HG03469 (cell line): ENCODE measurements at regions not wholly inside any gene's neighbourhood (a gene's known extent, or its start where the extent isn't known, plus 50 kb on each side); places are given as distances from the start of the nearest gene placed in this dataset.

Experiments
- ATAC-seq: cut with Tn5 transposase; IDR thresholded peaks from one replicate; pipeline ENCODE4 v1.9.1; 2021; ENCODE audit warnings: mild to moderate bottlenecking, moderate library complexity, moderate number of reproducible peaks; ENCODE audit not compliant: unreplicated experiment

- no peak for ATAC-seq
Observed at GRCh38 chr1:87673309-87673708, 344.6 kb downstream of the LMO4 start.

- no peak for ATAC-seq
Observed at GRCh38 chr1:87673748-87674147, 345.1 kb downstream of the LMO4 start.

- ATAC-seq, result no peak
Observed at GRCh38 chr1:87674791-87675190, 346.1 kb downstream of the LMO4 start.

- ATAC-seq, result no peak
Observed at GRCh38 chr1:87678266-87678665, 349.6 kb downstream of the LMO4 start.

- ATAC-seq, result no peak
Observed at GRCh38 chr1:87682565-87682964, 353.9 kb downstream of the LMO4 start.

DNA sequence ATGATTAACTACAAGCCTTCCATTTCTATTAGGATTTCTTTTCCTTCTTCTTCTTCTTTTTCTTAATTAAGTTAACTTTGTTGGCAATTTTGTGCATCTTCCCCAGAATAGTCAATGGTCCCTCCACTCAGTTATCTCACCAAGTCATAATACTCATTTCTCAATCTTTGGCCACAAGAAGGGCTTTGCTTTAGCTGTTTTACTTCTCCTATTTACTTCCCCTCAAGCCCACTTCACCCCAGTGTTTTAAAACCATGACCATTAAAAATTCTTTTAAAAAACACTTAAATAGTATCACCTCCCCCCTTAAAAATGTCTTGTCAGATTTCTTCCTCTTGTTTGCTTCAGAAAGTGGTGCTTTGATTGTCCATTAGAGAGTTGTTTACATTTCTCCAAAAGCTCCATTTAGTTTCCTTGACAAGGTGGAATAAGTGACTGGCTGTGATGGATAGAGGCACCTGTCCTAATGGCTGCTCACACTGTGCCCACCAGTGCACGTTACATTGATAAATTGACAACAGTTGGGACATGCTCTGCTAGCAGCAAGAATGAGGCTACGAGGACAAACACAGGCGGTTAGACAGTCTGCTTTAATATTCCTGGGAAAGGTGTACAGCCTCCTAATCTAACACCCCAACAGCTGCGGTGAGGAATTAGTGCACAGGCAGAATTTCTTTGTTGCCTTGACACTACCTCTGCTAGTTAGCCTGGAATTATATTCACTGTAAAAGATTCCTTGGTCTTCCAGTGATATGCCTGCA is 354.7 kb downstream of the LMO4 start:
- no peak for ATAC-seq

DNA sequence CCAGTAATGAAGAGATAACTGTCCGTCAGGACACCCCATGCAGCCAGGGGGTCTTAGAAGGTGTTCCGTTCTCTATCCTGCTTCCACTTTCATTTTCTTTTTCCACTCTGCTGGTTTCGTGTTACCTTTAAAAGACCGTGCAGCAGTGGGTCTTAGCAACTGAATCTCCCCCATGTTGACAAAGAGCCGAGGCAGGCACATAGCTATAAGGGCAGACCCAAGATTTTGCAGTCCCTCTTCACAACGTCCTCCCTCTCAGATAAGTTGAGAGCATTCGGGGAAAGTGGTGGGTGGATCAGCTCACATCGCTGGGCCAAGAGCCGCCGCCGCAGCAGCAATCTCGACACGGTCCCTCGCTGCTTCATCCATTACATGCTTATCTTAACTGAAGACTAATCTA is 355.5 kb downstream of the LMO4 start:
- no peak for ATAC-seq

GRCh38 chr1:87684713-87685205 is 356.1 kb downstream of the LMO4 start:
- no peak for ATAC-seq

- ATAC-seq, result no peak
Observed at GRCh38 chr1:87685311-87686135, 356.8 kb downstream of the LMO4 start.

GRCh38 chr1:87686136-87686495 is 357.4 kb downstream of the LMO4 start:
- no peak for ATAC-seq

GRCh38 chr1:87686671-87687070 is 358.0 kb downstream of the LMO4 start:
- ATAC-seq, result no peak

DNA sequence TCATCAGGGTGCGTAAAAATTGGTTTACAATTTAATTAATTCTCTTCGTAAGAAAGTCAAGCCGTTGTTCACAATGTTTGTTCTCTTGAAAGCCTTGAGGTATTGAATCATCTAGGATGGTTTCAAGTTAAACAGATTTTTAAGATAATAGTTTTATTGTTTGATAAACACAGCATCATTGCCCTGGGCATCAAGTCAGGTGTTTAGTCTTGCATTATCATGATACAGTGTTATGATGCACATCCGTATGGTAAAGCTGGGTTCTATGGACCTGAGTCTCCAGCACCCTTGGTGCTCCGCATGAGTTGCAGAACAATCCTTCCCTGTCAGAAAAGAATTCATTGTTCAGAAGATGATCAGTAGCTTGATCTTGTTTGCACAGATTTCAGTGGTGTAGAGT is 359.5 kb downstream of the LMO4 start:
- no peak for ATAC-seq

- no peak for ATAC-seq
Observed at GRCh38 chr1:87689487-87689886, 360.8 kb downstream of the LMO4 start.

GRCh38 chr1:87696483-87696882 is 367.8 kb downstream of the LMO4 start:
- no peak for ATAC-seq

DNA sequence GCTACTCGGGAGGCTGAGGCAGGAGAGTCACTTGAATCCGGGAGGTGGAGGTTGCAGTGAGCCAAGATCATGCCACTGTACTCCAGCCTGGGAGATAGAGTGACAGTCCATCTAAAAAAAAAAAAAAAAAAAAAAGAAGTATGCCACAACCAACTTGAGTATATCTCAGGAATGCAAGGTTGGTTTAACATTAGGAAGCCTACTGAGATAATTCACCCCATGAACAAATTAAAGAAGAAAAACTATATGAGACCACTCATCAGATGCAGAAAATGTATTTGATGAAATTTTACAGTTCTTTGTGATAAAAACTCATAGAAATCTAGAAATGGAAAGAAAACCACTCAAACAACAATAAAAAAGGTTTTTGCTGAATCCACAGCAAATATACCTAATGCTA is 373.8 kb downstream of the LMO4 start:
- no peak for ATAC-seq

- no peak for ATAC-seq
Observed at GRCh38 chr1:87705233-87705632, 376.6 kb downstream of the LMO4 start.

GRCh38 chr1:87706203-87706602 is 377.5 kb downstream of the LMO4 start:
- no peak for ATAC-seq

DNA sequence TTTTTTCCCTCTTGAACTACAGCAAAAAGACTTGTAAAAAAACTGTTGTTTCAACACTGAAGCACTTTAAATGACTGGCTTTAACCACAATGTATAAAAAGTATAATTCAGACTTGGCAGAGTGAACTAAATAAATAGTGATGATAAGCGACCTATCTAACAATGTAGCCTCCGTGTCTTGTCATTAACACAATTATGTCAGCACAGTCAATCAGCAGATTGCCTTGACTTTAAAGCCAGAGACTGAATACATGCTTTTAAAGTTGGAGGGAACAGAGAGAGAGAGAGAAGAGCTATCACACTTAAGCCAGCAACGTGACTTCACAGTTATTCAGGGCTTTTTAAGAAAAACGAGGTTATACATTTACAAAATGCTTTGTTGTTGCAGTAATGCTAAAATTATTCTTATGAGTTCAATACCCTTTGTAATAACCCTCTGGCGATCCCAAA is 378.1 kb downstream of the LMO4 start:
- ATAC-seq, result no peak

DNA sequence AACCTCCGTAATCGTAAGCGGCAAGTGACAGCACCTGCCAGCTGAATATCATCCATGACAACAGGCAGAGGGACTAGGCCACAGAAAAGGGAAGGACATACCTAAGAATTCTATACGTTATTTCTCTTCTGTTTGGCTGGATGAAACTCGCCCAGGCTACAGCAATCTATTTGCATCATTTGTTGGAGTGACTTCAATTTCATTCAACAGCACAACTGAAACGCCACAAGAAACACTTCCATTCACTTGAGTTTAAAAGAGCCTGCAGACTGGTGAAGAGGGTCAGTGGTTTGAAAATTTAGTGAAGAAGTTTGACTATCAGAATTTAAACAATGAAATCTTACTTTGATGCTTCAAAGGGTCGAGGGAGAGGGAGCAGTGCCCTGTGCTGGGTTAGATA is 378.7 kb downstream of the LMO4 start:
- ATAC-seq, result no peak

DNA sequence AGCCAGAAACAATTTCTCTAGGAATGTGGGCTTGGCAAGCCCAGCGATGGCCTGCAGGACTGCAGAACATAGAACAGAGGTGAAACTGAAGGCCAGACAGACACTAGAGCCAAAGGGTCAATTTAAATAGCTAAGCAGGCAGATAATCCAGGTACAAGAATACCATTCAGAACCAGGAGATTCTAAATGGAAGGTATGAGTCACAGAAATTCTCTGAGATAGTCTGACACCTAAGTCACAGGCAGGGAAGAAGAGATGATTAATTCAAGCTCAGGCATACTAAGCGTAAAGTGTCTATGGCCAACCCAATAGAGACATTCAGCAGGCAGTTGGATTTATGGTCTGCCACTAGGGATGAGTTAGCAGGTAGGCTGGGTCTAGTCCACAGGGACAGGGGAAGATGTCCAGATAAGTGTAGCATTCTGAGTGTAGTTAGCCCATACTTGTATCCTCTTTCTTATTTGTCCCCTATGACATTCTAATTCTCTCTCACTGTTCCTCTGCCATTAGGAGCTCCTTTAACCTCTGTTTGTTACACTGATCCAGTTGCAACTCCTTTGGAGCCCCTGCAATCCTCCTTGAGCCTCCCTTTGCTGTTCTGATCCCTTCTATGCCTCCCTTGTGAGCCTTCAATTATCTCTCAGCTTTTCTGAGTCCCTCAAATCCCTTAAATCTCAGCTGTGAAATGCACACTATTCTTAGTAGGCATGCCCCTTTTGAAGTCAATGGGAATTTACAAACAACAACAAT is 383.8 kb downstream of the LMO4 start:
- ATAC-seq, result no peak

GRCh38 chr1:87714278-87714677 is 385.6 kb downstream of the LMO4 start:
- no peak for ATAC-seq
